Thymus (tissue), 11 donors: ENCODE measurements at regions not wholly inside any gene's neighbourhood (a gene's known extent, or its start where the extent isn't known, plus 50 kb on each side); places are given as distances from the start of the nearest gene placed in this dataset.

ENCODE experiments used
- DNase-seq, 9 donors: peaks; one replicate each; pipeline ENCODE4 v3.0.0-alpha.2; 2013; ENCODE audit warnings: low spot score in 9 of 9, low read depth in 6 of 9, missing footprints in 1 of 9
- H3K27ac ChIP-seq, 2 donors: one replicate each; pipeline ENCODE4 v1.5.1; 2013; ENCODE audit warnings: control low read depth in 1 of 2, low read depth in 1 of 2, low read length in 1 of 2, mild to moderate bottlenecking in 1 of 2, moderate library complexity in 1 of 2
- H3K27me3 ChIP-seq, 2 donors: one replicate each; pipeline ENCODE4 v1.5.1; 2013; ENCODE audit warnings: low read length in 1 of 2; ENCODE audit not compliant: control insufficient read depth in 2 of 2, insufficient read depth in 1 of 2
- H3K36me3 ChIP-seq, 2 donors: one replicate each; pipeline ENCODE4 v1.5.1; 2013; ENCODE audit warnings: low read length in 1 of 2, mild to moderate bottlenecking in 1 of 2, moderate library complexity in 1 of 2; ENCODE audit not compliant: control insufficient read depth in 2 of 2, insufficient read depth in 2 of 2
- H3K4me1 ChIP-seq, 2 donors: one replicate each; pipeline ENCODE4 v1.5.1; 2013; ENCODE audit warnings: low read length in 2 of 2; ENCODE audit not compliant: control insufficient read depth in 2 of 2, insufficient read depth in 2 of 2
- H3K4me3 ChIP-seq, 2 donors: one replicate each; pipeline ENCODE4 v1.5.1; 2013; ENCODE audit warnings: low read length in 2 of 2, control low read depth in 1 of 2, mild to moderate bottlenecking in 1 of 2
- H3K9me3 ChIP-seq, 2 donors: one replicate each; pipeline ENCODE4 v1.5.1; 2013; ENCODE audit warnings: low read length in 1 of 2, mild to moderate bottlenecking in 1 of 2; ENCODE audit not compliant: control insufficient read depth in 2 of 2, insufficient read depth in 1 of 2
- WGBS: extraction: QIAGEN DNeasy Blood & Tissue Kit; methylation state at CpG from one replicate; pipeline ENCODE4 v1.1.7; 2013; 5-methylcytosine and 5-hydroxymethylcytosine counted together
- donor health status: healthy.

DNA sequence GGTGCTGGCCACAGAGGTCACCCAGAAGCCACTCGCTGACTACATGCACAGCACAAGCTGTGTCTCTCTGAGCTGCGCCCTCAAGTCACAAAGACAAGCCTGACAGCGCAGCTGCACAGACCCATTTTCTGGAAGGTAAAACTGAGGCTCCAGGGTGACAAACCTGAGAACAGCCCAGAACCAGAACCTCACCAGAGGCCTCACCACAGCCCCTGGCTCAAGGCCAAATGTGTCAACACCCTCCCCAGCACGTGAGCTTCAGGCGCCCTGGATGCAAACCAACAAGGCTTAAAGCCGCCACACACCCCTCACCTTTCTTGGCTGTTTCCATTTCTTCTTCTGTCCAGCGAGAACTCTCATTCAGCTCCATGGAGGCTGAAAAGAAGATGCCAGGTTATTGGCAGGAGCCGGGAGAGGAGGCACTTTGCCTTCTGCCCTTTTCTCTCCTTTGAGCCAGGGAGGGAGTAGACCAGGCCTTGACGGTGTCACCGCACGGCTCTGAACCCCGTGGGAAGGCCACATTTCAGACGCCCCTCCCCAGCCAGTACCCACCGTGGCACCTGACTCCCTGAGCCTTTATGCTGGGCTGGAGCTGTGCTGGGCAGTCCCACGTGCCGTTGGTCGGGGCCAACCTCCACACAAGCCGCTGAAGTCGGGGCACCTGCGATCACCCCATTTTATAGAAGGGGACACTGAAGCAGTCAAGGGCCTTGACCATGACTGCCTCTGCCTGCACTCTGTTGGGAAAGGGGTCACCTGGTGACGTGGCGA lies 103.1 kb downstream of the RFLNA start:
- no peak overlapping the region for H3K27ac ChIP-seq
- peaks cover 91 to 97% of the 10 kb centered on the region in 2 donors for H3K36me3 ChIP-seq
- H3K4me1 ChIP-seq: peaks cover 0 to 5% of the 10 kb centered on the region in 2 donors
- H3K4me3 ChIP-seq: no peak overlapping the region
- no peak for DNase-seq
- WGBS: 96% methylated on average over 22 of the region's 22 CpGs
- H3K9me3 ChIP-seq: no peaks in the 10 kb centered on the region
- H3K27me3 ChIP-seq: no peaks in the 10 kb centered on the region

DNA sequence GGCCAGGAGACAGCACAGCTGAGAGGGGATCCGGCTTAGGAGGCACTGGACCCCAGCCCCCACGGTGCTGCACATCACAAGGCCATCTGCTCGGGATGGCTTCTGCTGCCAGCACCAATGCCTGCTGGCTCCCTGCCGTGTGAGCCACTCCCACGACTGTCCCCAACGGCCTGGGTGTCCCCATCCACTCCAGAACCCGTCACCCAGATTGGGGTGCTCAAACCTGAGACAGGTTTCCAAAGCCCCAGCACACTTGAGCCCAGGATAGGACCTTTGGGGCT lies 102.4 kb downstream of the RFLNA start:
- Histone ChIP-seq H3K9me3 (no peaks in the 10 kb centered on the region), H3K36me3 (peaks cover 91 to 98% of the 10 kb centered on the region in 2 donors), H3K4me3 (no peak overlapping the region), H3K27me3 (no peaks in the 10 kb centered on the region), H3K4me1 (peaks cover 3 to 11% of the 10 kb centered on the region in 2 donors), H3K27ac (no peak overlapping the region)
- DNase-seq: no peak
- 94% methylated on average over 7 of the region's 7 CpGs for WGBS

DNA sequence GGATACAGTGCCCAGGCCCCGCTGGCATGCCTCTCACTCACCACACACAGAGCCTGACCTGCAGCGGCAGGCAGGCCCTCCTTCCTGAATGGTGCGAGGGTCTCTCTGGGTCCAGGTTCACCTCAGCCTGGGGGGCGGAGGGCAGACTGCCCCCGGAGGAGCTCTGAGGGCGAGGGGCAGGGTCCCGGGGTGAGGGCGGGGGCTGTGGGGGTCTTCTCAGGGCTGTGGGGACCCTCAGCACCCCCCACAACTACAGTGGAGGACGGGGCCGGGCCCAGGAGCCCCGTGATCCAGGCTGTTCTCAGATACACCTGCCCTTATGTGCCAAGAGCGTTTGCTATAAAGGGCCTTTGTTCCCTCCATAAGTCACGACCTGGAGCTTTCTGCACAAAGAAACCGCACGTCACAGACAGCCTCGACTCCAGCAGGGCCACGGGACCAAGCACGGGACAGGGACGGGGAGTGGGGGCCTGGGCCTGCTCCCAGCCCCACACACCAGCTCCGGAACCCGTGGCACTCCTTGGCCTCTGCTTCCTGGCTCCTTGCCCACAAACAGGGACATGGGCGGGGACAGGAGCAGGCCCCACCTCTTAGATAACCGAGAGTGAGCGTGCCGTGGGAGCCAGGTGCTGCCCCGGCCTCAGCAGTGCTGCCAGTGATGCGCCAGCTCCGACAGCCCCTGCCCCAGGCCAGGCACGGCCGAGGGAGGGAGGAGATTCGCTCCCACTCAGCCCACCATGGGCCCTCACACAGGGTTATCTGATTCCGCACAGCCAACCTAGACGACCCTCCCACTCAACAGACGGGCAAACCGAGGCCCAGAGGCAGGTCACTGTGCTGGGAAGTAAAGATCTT lies 101.9 kb downstream of the RFLNA start:
- Histone ChIP-seq H3K27ac (no peak overlapping the region), H3K9me3 (no peaks in the 10 kb centered on the region), H3K4me1 (peaks cover 8 to 17% of the 10 kb centered on the region in 2 donors), H3K27me3 (no peaks in the 10 kb centered on the region), H3K36me3 (peaks cover 85 to 93% of the 10 kb centered on the region in 2 donors), H3K4me3 (no peak overlapping the region)
- no peak for DNase-seq
- WGBS: 97% methylated on average over 35 of the region's 35 CpGs

GRCh38 chr12:124395986-124396385 lies 101.1 kb downstream of the RFLNA start:
- Histone ChIP-seq H3K4me1 (peaks cover 10 to 25% of the 10 kb centered on the region in 2 donors), H3K27ac (no peak overlapping the region), H3K36me3 (peaks cover 80 to 88% of the 10 kb centered on the region in 2 donors), H3K27me3 (no peaks in the 10 kb centered on the region), H3K9me3 (no peaks in the 10 kb centered on the region), H3K4me3 (no peak overlapping the region)
- WGBS: 99% methylated on average over 7 of the region's 7 CpGs
- no peak for DNase-seq

DNA sequence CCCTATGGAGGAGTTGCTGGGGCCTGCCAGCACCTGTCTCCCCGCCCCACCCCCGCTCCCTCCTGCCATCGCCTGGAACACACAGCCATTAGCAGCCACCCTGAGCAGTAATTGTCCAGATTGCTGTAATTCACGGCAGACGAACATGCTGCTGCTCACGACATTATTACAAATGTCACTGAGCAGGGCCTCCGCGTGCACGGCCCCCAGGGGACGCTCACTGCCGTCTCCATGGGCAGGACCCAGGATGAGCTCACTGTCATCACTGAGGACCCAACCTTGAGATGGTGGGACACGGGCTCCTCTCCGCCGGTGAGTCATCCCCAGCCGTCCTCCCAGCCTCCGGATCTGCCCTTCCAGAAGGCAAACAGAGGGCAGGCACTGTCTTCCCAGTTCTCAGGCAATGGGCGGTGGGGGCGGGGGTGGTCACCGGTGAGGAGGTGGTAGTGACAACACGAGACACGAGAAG lies 100.4 kb downstream of the RFLNA start:
- H3K27ac ChIP-seq: no peak overlapping the region
- no peak for DNase-seq
- peaks cover 74 to 86% of the 10 kb centered on the region in 2 donors for H3K36me3 ChIP-seq
- H3K27me3 ChIP-seq: no peaks in the 10 kb centered on the region
- no peaks in the 10 kb centered on the region for H3K9me3 ChIP-seq
- H3K4me1 ChIP-seq: peaks cover 10 to 28% of the 10 kb centered on the region in 2 donors
- 96% methylated on average over 21 of the region's 21 CpGs for WGBS
- no peak overlapping the region for H3K4me3 ChIP-seq

DNA sequence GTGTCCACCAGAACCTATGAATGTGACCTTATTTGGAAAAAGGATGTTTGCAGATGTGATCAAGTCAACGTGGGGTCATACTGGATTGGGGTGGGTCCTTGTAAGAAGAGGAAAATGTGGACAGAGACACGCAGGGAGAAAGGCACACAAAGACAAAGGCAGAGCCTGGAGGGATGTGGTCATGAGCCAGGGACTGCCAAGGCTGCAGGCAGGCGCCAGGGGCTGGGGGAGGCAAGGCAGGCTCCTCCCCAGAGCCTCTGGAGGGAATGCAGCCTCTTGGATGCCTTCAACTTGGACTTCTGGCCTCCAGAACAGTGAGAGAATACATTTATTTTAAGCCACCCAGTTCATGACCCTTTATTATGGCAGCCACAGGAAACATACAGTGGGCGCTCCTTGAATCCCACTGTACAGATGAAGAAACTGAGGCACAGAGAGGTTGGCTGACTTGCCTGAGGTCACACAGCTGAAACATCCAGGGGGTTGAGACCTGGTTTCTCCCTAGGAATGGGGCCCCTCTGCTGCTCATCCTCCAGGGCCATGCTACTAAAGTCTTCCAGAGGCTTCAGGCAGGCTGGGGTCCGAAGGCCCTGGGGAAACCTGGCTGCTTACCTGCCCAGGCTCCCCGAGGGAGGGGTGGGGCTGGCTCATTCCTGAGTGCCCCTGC lies 99.7 kb downstream of the RFLNA start:
- Histone ChIP-seq H3K4me3 (no peak overlapping the region), H3K36me3 (peaks cover 68 to 79% of the 10 kb centered on the region in 2 donors), H3K27ac (no peak overlapping the region), H3K4me1 (peaks cover 11 to 33% of the 10 kb centered on the region in 2 donors), H3K9me3 (no peaks in the 10 kb centered on the region), H3K27me3 (no peaks in the 10 kb centered on the region)
- WGBS: 95% methylated on average over 6 of the region's 6 CpGs
- no peak for DNase-seq

DNA sequence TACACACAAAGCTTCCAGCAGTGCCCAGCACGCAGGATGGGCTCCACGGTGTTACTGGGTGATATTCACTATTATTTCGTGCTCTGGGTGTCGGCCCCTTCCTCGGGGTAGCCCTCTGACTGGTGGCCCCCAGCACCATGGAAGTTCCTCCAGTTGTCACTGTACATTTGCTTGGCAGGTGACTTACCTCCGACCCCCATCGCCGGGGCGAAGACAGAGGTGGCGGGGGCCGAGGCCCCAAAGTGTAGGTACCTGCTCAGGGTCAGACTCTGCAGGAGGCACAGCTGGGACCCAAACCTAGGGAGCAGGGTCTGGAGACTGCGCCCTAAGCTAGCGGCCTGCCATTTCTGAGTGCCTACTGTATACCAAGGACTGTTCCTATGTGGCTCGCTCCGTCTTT lies 98.9 kb downstream of the RFLNA start:
- 98% methylated on average over 15 of the region's 15 CpGs for WGBS
- peaks cover 60 to 71% of the 10 kb centered on the region in 2 donors for H3K36me3 ChIP-seq
- H3K9me3 ChIP-seq: no peaks in the 10 kb centered on the region
- DNase-seq: no peak
- no peak overlapping the region for H3K4me3 ChIP-seq
- peaks cover 14 to 41% of the 10 kb centered on the region in 2 donors for H3K4me1 ChIP-seq
- H3K27me3 ChIP-seq: peaks cover 0 to 6% of the 10 kb centered on the region in 2 donors
- H3K27ac ChIP-seq: no peak overlapping the region

GRCh38 chr12:124393414-124393790 lies 98.5 kb downstream of the RFLNA start:
- H3K27ac ChIP-seq: no peak overlapping the region
- H3K9me3 ChIP-seq: no peaks in the 10 kb centered on the region
- H3K27me3 ChIP-seq: peaks cover 0 to 6% of the 10 kb centered on the region in 2 donors
- H3K4me3 ChIP-seq: no peak overlapping the region
- DNase-seq: no peak
- peaks cover 14 to 43% of the 10 kb centered on the region in 2 donors for H3K4me1 ChIP-seq
- peaks cover 56 to 69% of the 10 kb centered on the region in 2 donors for H3K36me3 ChIP-seq
- 95% methylated on average over 3 of the region's 3 CpGs for WGBS
